GM21367 (cell line): ENCODE measurements at regions not wholly inside any gene's neighbourhood (a gene's known extent, or its start where the extent isn't known, plus 50 kb on each side); places are given as distances from the start of the nearest gene placed in this dataset.
"Not testable (repeated sequence)": the region's sequence is repeated elsewhere in the genome, so short reads cannot be mapped to it uniquely, and the experiment has no call there.

Experiments used
- ATAC-seq: cut with Tn5 transposase; IDR thresholded peaks from one replicate; pipeline ENCODE4 v1.9.1; 2021; ENCODE audit not compliant: unreplicated experiment

DNA sequence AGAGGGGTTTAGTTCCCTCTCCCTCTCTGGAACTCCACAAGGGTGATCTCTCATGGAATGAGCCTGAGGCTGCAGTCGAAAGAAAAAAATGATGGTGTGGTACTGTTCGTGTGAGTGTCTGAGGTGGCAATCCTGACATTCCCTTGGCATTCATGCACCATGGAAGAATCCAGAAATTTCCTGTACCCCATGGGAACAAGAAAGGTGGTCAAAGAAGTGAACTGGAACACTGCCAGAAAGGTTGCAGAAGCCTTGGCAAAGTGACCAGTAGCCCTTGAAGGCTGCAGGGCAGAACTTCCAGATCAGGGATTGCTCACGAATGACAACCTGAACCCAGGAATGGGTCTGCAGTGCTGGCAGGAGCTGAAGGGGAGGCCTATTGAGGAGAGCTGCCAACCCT is 394.7 kb downstream of the CD83 start:
- ATAC-seq = no peak

- no peak for ATAC-seq
These were observed 396.2 kb downstream of the CD83 start for GRCh38 chr6:14513496-14514393.

- ATAC-seq = no peak
These were observed 399.4 kb downstream of the CD83 start for GRCh38 chr6:14516956-14517355.

DNA sequence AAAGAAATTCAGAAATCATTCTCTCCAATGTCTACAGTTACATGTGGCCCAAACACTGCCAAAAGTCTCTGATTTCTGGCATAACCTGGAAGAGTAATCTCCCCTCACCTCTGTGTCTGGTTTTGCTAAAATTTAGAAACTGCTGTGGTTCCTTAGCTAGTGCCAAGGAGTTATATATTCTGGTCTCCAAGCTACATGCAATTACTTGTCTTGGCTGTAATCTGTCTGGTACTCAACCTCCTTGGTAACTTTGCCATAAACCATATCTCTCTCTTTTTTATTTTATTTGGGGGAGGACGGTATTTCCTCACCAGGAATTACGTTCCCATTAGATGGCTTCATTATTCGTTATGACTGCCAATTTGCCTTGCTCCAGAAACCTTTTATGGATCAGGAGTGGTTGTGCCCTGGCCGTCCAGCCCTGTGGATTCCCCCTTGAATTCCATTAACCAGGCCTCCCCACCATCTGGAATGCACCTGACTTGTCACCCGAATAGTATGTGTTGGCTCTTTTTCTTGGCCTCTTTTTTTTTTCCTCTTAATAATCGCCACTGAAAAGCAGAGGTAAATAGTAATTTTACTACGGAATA is 400.0 kb downstream of the CD83 start:
- no peak for ATAC-seq

DNA sequence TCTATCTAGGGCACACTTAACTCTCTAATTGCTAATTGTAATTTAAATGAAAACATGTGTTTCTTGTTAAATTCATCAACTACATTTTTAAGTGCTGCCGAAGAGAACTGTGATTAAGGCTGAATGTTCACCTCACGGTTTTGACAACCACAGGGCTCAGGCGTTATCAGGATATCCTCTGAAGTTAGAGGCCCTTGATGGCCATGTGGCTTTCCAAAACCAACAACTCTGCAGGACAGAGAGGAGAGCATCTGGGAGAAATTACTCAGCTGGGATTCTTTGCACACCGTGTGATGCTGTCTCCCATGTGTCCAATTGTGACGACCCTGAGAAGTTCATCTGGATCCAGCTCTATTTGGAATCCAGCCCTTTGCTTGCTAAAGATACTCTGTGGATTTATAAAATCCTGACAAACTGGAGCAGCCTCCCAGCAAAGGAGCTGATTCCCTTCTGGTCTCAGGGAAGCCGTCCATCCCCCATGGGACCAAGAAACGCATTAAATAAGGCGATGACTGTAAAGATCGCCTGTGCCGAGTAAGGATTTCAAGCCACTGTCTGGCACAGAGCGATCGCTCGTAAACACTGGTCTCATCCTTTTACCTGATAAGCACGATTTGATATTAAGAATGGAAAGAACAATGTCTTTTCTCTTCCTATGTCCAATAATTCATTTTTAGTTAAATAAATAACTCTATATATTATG is 401.1 kb downstream of the CD83 start:
- ATAC-seq = no peak

DNA sequence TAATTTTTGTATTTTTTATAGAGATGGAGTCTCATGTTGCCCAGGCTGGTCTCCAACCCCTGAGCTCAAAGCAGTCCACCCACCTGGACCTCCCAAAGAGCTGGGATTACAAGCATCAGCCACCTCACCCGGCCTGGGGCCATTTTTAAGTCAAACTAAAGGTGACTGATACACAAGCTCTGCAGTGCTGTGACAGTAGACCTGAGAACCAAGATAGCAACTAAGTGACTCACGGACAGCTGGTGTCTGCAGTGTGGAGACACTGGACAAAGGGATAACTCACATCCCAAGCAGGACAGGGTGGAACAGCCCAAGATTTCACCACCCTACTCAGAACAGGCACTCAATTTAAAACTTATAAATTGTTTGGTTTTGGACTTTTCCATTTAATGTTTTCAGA is 402.5 kb downstream of the CD83 start:
- ATAC-seq = no peak

DNA sequence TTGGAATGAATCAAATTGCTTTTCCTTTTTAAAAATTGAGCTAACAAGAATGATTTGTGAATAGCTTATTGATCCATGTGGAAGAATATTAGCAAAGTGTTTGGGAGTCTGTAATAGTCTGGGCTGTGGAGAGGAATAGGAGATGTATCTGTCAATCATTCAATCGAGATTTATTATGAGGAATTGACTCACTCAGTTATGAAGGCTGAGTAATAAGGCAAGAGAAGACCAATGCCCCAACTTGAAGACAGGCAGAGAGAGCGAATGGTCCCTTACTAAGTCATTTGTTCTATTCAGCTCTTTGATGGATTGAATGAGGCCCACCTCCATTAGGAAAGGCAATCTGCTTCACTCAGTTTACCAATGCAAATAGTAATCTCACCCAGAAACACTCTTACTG is 403.0 kb downstream of the CD83 start:
- ATAC-seq = no peak

- ATAC-seq = no peak
These were observed 403.6 kb downstream of the CD83 start for GRCh38 chr6:14521141-14521540.

DNA sequence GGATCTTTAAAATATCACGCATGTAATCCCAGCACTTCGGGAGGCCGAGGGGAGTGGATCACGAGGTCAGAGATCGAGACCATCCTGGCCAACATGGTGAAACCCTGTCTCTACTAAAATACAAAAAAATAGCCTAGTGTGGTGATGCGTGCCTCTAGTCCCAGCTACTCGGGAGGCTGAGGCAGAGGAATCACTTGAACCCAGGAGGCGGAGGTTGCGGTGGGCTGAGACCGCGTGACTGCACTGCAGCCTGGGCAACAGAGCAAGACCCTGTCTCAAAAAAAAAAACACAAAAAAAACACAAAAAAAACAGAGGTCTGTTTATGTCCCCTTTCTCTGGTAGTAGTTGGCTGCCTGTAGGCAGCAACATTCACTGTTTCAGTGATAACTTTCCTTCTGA is 404.3 kb downstream of the CD83 start:
- ATAC-seq = not testable (repeated sequence)

GRCh38 chr6:14524319-14524718 is 406.7 kb downstream of the CD83 start:
- ATAC-seq = no peak

GRCh38 chr6:14530385-14530784 is 412.8 kb downstream of the CD83 start:
- ATAC-seq = no peak

- no peak for ATAC-seq
These were observed 415.9 kb downstream of the CD83 start for GRCh38 chr6:14533446-14533845.

DNA sequence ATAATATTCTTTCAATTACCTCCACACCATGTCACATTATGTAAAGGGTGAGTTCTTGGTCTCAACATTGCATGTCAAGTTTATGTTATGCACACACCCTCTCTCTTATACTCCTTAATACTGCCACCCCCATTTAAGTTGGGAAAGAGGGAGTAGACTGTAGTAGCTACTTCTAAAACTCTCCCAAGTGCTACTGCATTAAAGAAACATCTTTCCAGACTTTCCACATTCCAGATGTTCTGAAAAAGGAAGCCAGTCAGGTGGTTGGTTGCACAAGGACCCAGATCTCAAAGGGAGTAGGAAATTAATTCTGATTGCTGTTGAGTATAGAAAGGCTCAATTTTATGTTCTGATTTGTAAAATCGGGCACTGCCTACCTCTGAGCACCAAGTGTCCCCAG is 419.5 kb downstream of the CD83 start:
- no peak for ATAC-seq

- no peak for ATAC-seq
These were observed 422.7 kb downstream of the CD83 start for GRCh38 chr6:14540276-14540675.

DNA sequence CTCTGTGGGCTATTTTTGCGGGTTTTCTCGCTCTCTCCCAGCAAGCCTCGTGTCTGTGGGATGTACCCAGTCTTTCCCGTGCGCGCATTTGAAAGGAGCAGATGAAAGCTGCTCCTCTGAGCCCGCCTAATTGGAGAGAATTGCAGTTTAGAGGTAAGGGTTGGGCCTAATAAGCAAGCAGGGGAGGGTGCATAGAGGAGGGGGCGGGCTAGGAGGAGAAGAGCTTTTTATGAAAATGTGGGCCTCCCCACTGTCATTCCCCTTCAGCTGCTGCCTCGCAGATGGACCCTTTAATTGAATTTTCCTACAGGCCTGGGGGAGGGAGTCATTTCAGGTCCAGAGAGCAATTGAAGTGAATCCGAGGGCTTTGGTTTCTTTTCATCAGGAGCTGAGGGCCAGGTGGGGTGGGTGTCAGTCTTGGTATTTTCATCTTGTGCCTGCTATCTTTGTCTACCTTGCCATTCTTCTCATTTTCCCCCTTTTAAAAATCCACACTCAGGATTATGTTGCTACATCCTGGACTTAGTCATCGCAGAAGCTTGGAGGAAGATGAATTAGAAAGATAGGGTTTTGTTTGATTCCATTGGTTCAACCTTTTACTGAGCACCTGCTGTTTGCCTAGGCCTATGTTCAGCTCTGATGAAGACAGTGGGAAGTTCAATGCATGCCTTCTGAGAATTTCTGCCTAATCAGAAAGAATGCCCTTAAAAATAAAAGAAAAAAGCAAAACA is 423.4 kb downstream of the CD83 start:
- no peak for ATAC-seq

DNA sequence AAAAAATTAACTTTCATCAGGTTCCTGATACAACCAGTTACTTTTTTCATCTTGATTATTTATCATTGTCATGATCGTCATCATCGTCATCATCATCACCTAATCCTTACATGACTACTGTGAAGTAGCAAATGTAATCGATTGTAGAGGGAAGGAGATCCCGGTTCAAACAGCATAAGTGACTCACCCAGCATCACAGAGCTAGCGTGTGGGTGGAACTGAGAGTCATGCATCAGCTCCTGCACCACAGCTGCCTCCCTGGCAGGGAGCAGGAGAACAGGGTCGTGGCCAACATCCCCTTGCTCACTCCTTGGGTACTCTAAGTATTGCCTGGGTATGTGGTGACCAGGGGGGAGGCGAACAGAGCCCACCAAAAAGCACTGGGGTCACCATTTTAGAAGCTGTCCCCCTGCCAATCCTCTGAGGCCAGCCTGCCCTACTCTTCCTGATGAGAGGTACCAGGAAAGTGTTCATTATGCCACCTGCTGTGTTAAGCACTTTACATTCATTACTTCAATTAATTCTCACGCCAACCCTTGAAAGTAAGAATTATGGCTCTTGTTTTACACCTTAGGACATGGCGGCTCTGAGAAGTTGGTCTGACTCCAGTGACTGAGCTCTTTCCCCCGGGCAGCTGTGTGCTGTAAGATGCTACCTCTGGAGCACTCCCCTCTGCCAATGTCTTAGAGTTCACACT is 425.2 kb downstream of the CD83 start:
- ATAC-seq = peak; percentile 55

DNA sequence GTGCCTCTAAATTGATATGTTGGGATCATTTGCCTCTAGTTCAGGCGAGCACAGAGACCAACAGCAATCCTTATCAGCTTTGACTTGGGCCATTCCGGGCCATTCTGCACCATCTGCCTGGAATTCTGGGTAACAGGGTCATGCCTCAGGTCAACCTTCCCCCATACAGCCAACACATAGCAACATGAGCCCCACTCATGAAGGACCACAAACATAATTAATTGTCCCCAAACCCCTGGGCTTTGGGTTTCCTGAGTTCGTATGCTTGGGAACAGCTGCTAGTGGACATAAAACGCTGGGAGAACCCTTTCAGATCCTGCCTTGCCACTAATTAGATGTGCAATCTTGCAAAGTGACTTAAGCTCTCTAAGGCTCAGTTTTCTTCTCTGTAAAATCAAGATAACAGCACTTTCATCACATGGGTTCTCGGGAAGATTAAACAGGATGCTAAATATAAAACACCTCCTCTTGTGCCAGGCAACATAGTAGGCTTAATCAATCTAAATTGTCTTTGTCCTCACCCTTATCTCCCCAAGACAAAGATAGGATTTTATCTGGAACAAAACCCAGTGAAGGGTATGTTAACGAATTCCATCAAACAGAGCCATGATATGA is 426.5 kb downstream of the CD83 start:
- ATAC-seq = no peak

DNA sequence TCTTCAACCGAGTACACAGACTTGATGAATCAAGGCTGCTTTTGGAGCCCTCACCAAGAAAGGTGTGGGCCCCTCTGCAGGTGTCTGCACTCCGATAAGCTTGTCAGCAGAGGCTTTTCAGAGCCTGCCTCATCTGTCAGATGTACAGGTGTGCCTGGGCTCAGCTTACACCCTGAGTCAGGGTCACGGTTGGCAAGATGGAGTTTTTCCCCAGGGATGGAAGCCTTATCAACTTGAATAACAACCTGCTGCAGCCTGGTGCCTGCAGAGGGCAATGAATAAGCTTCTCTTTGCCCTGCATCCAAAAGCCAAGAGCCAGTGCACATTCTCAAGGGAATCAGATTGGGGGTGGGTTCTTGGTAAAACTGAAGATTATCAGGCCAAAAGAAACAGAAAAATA is 427.1 kb downstream of the CD83 start:
- no peak for ATAC-seq

DNA sequence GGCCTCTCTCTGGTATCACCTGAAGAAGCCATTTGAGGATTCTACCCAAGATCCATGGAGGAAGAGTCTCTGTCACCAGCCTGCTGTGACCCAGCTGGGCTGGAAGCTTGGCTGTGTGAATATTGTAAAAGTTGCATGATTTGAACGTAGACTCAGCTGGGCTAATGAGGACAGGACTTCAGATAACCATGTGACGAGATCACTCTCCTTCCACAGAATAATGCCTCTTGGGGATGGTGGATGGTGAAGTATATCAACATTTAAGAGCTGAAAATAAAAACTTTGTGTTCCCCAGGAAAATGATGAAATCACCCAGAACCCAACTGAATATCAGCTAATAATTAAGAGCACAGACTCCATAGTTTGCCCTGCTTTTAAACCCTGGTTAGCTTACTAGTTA is 427.9 kb downstream of the CD83 start:
- no peak for ATAC-seq

DNA sequence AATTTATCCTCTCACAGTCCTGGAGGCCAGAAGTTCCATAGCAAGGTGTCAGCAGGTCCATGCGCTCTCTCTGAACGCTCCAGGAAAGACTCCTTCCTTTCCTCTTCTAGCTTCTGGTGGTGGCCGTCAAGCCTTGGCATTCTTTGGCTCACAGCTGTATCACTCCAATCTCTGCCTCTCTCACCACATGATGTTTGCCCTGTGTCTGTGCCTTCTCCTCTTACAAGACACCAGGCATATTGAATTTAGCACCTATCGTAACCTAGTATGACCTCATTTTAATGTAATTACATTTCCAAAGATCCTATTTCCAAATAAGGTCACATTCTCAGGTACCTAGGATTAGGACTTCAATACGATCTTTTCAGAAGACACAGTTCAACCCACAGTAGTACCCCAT is 428.5 kb downstream of the CD83 start:
- no peak for ATAC-seq
